ENCODE measurements at regions not wholly inside any gene's neighbourhood (a gene's known extent, or its start where the extent isn't known, plus 50 kb on each side); places are given as distances from the start of the nearest gene placed in this dataset.
"Not testable (repeated sequence)": the region's sequence is repeated elsewhere in the genome, so short reads cannot be mapped to it uniquely, and the experiment has no call there.

- no TSS peak for BruUV-seq (replicated peaks)
- no peak overlapping the region for H3K9ac ChIP-seq (ENCODE audit: low read length)
- intact Hi-C loops (cut with micrococcal nuclease): no loop called here
- no peak overlapping the region for H2AFZ ChIP-seq (ENCODE audit: low read length)
- no peak overlapping the region for H3K27ac ChIP-seq (ENCODE audit: low read length)
- no peak overlapping the region for H3K4me2 ChIP-seq (ENCODE audit: low read length)
- no peaks in the 10 kb centered on the region for H3F3A ChIP-seq (ENCODE audit: low read length, unreplicated experiment)
- no peaks in the 10 kb centered on the region for H4K20me1 ChIP-seq (ENCODE audit: low read length)
- ATAC-seq (no peak), DNase-seq (no peak)
- no peaks in the 10 kb centered on the region for H3K27me3 ChIP-seq (ENCODE audit: low read length)
- H3K4me3 ChIP-seq (ENCODE audit: low read length): no peak overlapping the region
- TF ChIP-seq CTCF (conservative IDR thresholded peaks at IDR 0.05; ENCODE audit: low read depth, low read length) (no peak), EZH2 (IDR thresholded peaks at IDR 0.05; ENCODE audit: low read length, unreplicated experiment) (no peak), EZH2phosphoT487 (IDR thresholded peaks at IDR 0.05; ENCODE audit: borderline replicate concordance, low read length) (no peak)
- ChIA-PET CTCF (no interaction called here), POLR2A (ENCODE audit: unreplicated experiment) (no interaction called here)
- H3K9me3 ChIP-seq (ENCODE audit: low read length): no peaks in the 10 kb centered on the region
- no peaks in the 10 kb centered on the region for H3K9me2 ChIP-seq (replicated peaks; ENCODE audit: low read length)
- H3K79me2 ChIP-seq (ENCODE audit: low read length): no peaks in the 10 kb centered on the region
- H3K36me3 ChIP-seq (ENCODE audit: low read depth, low read length): no peaks in the 10 kb centered on the region
- peaks cover 5% of the 10 kb centered on the region; the same call in 1 of the 2 replicates for H3K4me1 ChIP-seq (ENCODE audit: insufficient read depth, low read length)
Measured at GRCh38 chr17:20797292-20797691, 217.8 kb downstream of the CDRT15L2 start.

GRCh38 chr17:20800146-20800545, 220.6 kb downstream of the CDRT15L2 start:
- H3K79me2 ChIP-seq (ENCODE audit: low read length): no peaks in the 10 kb centered on the region
- no peaks in the 10 kb centered on the region for H3F3A ChIP-seq (ENCODE audit: low read length, unreplicated experiment)
- CTCF ChIA-PET: interaction anchor here (0.7 kb wide), 1 partner anchor 1246 kb away, joined by 3 read pairs; no protein-coding TSS in a partner anchor
- DNase-seq (no peak), ATAC-seq (no peak)
- H3K27ac ChIP-seq (ENCODE audit: low read length): no peak overlapping the region
- no peaks in the 10 kb centered on the region for H3K27me3 ChIP-seq (ENCODE audit: low read length)
- intact Hi-C loops (cut with micrococcal nuclease): loop anchor here (2.0 to 5.0 kb wide), 2 partner anchors 49 to 192 kb away; no protein-coding TSS in a partner anchor
- no peak overlapping the region for H3K4me2 ChIP-seq (ENCODE audit: low read length)
- H3K9ac ChIP-seq (ENCODE audit: low read length): no peak overlapping the region
- H4K20me1 ChIP-seq (ENCODE audit: low read length): no peaks in the 10 kb centered on the region
- no peaks in the 10 kb centered on the region for H3K9me3 ChIP-seq (ENCODE audit: low read length)
- no peak overlapping the region for H3K4me3 ChIP-seq (ENCODE audit: low read length)
- no peaks in the 10 kb centered on the region for H3K36me3 ChIP-seq (ENCODE audit: low read depth, low read length)
- BruUV-seq (replicated peaks): no TSS peak
- POLR2A ChIA-PET (ENCODE audit: unreplicated experiment): no interaction called here
- peaks cover 9% of the 10 kb centered on the region; the same call in 1 of the 2 replicates for H3K4me1 ChIP-seq (ENCODE audit: insufficient read depth, low read length)
- H3K9me2 ChIP-seq (replicated peaks; ENCODE audit: low read length): no peaks in the 10 kb centered on the region
- TF ChIP-seq EZH2 (IDR thresholded peaks at IDR 0.05; ENCODE audit: low read length, unreplicated experiment): no peak
- no peak for TF ChIP-seq EZH2phosphoT487 (IDR thresholded peaks at IDR 0.05; ENCODE audit: borderline replicate concordance, low read length)
- TF ChIP-seq CTCF (conservative IDR thresholded peaks at IDR 0.05; ENCODE audit: low read depth, low read length): no peak
- no peak overlapping the region for H2AFZ ChIP-seq (ENCODE audit: low read length)

GRCh38 chr17:20805751-20806150, 226.2 kb downstream of the CDRT15L2 start:
- no peak for DNase-seq
- Histone ChIP-seq H3K9me2 (replicated peaks; ENCODE audit: low read length) (no peaks in the 10 kb centered on the region), H4K20me1 (ENCODE audit: low read length) (no peaks in the 10 kb centered on the region), H3K4me3 (ENCODE audit: low read length) (no peak overlapping the region), H3K4me2 (ENCODE audit: low read length) (no peak overlapping the region), H3K9me3 (ENCODE audit: low read length) (no peaks in the 10 kb centered on the region), H3K4me1 (ENCODE audit: insufficient read depth, low read length) (peaks cover 9% of the 10 kb centered on the region; the same call in 1 of the 2 replicates), H3K79me2 (ENCODE audit: low read length) (no peaks in the 10 kb centered on the region), H3K27ac (ENCODE audit: low read length) (no peak overlapping the region), H3K9ac (ENCODE audit: low read length) (no peak overlapping the region), H2AFZ (ENCODE audit: low read length) (no peak overlapping the region), H3F3A (ENCODE audit: low read length, unreplicated experiment) (no peaks in the 10 kb centered on the region), H3K27me3 (ENCODE audit: low read length) (no peaks in the 10 kb centered on the region), H3K36me3 (ENCODE audit: low read depth, low read length) (no peaks in the 10 kb centered on the region)
- ATAC-seq: no peak
- no TSS peak for BruUV-seq (replicated peaks)
- intact Hi-C loops (cut with micrococcal nuclease): no loop called here
- POLR2A ChIA-PET (ENCODE audit: unreplicated experiment): no interaction called here
- CTCF ChIA-PET: no interaction called here
- TF ChIP-seq EZH2 (IDR thresholded peaks at IDR 0.05; ENCODE audit: low read length, unreplicated experiment) (no peak), EZH2phosphoT487 (IDR thresholded peaks at IDR 0.05; ENCODE audit: borderline replicate concordance, low read length) (no peak), CTCF (conservative IDR thresholded peaks at IDR 0.05; ENCODE audit: low read depth, low read length) (no peak)

- DNase-seq; CTCF ChIA-PET; H3F3A ChIP-seq (ENCODE audit: low read length, unreplicated experiment); H4K20me1 ChIP-seq (ENCODE audit: low read length); H3K9ac ChIP-seq (ENCODE audit: low read length); BruUV-seq (replicated peaks); H2AFZ ChIP-seq (ENCODE audit: low read length); H3K27me3 ChIP-seq (ENCODE audit: low read length); H3K4me1 ChIP-seq (ENCODE audit: insufficient read depth, low read length); H3K9me3 ChIP-seq (ENCODE audit: low read length); intact Hi-C loops (cut with micrococcal nuclease); H3K9me2 ChIP-seq (replicated peaks; ENCODE audit: low read length); H3K36me3 ChIP-seq (ENCODE audit: low read depth, low read length); H3K79me2 ChIP-seq (ENCODE audit: low read length); ATAC-seq; POLR2A ChIA-PET (ENCODE audit: unreplicated experiment); H3K27ac ChIP-seq (ENCODE audit: low read length); H3K4me2 ChIP-seq (ENCODE audit: low read length); H3K4me3 ChIP-seq (ENCODE audit: low read length): not testable (repeated sequence)
Measured at GRCh38 chr17:20807566-20807965, 228.0 kb downstream of the CDRT15L2 start.
